GM06990 (cell line): ENCODE measurements at regions not wholly inside any gene's neighbourhood (a gene's known extent, or its start where the extent isn't known, plus 50 kb on each side); places are given as distances from the start of the nearest gene placed in this dataset.

Experiments
- DNase-seq: peaks from one replicate; pipeline ENCODE4 v3.0.0-alpha.2; 2011; ENCODE audit not compliant: insufficient read length; ENCODE audit errors: extremely low read depth
- H3K27me3 ChIP-seq: replicated peaks from 2 replicates; pipeline ENCODE4 v1.6.0; 2011; ENCODE audit warnings: low read length; ENCODE audit not compliant: control insufficient read depth, insufficient read depth
- H3K36me3 ChIP-seq: 2 replicates; pipeline ENCODE4 v1.5.1; 2011; ENCODE audit warnings: low read length; ENCODE audit not compliant: control insufficient read depth, insufficient read depth
- H3K4me3 ChIP-seq: replicated peaks from 2 replicates; pipeline ENCODE4 v1.5.1; 2011; ENCODE audit warnings: low read depth, mild to moderate bottlenecking, control low read depth, low read length
- TF ChIP-seq, protein P1 (sequence below): IDR thresholded peaks from 2 replicates; pipeline ENCODE4 v1.5.1; 2011; ENCODE audit warnings: low read length, control low read depth, mild to moderate bottlenecking, inconsistent platforms; ENCODE audit not compliant: insufficient read depth, poor library complexity, severe bottlenecking

DNA sequence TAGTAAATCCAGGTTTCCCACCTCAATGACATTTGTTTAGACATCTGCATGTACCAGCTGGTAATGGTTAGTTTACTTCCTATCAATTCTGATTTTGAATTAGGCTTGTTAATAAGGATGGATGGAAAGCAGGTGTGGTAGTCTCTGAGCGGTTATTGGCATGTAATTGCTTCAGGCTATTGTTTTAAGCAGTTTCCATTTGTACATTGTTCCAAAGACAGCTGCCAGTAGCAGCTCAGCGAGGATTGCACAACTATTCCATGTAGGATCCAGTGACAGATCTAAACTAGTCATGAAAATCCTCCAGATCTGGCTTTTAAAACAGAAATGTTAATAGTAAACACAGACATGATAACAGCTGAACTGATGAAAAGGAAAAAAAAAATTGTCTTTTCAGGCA lies 436.0 kb upstream of the ADARB2 start:
- no peaks in the 10 kb centered on the region; the same call in 1 of the 2 replicates for H3K27me3 ChIP-seq
- no peaks in the 10 kb centered on the region for H3K36me3 ChIP-seq
- H3K4me3 ChIP-seq, result no peak overlapping the region
- TF ChIP-seq, protein P1, sequence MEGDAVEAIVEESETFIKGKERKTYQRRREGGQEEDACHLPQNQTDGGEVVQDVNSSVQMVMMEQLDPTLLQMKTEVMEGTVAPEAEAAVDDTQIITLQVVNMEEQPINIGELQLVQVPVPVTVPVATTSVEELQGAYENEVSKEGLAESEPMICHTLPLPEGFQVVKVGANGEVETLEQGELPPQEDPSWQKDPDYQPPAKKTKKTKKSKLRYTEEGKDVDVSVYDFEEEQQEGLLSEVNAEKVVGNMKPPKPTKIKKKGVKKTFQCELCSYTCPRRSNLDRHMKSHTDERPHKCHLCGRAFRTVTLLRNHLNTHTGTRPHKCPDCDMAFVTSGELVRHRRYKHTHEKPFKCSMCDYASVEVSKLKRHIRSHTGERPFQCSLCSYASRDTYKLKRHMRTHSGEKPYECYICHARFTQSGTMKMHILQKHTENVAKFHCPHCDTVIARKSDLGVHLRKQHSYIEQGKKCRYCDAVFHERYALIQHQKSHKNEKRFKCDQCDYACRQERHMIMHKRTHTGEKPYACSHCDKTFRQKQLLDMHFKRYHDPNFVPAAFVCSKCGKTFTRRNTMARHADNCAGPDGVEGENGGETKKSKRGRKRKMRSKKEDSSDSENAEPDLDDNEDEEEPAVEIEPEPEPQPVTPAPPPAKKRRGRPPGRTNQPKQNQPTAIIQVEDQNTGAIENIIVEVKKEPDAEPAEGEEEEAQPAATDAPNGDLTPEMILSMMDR, result no peak
- no peak for DNase-seq

DNA sequence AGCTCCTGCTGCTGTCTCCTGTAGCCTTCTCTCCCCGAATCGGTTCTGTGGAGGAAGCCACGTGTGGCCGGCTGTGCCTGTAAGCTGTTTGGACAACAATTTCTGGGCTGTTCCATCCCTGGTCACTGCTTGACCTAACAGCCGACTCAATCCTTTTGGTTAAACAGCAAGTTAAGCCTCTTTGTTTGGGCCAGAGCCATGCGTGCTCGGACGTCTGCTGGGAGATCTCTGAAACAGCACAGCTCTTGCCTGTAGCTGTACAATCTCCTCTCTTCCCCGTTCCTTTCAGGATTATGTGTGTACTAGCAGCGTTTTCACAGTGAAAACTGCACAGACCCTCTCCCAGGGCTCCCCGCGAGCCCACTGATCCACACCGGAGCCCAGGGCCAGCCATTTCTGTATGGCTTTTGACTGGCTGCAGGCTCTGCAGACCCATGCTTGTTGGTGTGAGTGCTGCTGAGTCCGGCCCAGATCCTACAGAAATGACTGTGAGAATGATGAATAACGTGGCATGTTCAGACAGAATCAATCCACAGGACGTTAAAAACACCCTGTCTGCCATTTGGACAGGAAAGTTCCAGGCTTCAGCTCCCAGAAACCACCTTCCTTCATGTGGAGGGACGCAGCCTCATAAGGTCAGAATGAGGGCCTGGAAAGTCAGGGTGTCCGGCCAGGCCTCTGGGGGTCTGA lies 428.6 kb upstream of the ADARB2 start:
- TF ChIP-seq, protein P1, result no peak
- H3K36me3 ChIP-seq, result no peaks in the 10 kb centered on the region
- no peak for DNase-seq
- H3K27me3 ChIP-seq, result no peaks in the 10 kb centered on the region
- H3K4me3 ChIP-seq, result no peak overlapping the region

DNA sequence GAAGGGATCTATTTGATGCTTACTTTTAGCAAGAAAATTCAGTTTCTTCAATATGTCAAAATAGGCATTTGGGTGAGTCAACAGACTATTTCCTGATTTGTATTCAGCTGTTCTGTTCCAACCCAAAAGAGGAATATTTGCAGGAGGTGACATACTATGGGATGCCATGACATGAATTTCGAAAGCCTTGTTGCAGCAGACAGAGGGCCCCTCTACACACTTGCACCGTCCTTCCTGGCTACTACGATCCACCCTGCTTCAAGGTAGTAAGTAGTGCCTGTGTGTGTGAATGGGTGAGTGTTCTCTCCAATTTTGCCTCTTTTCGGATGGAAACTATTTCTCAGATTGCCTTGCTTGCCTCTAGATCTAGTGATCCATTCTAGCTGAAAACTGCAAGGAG lies 413.0 kb upstream of the ADARB2 start:
- TF ChIP-seq, protein P1, result no peak

DNA sequence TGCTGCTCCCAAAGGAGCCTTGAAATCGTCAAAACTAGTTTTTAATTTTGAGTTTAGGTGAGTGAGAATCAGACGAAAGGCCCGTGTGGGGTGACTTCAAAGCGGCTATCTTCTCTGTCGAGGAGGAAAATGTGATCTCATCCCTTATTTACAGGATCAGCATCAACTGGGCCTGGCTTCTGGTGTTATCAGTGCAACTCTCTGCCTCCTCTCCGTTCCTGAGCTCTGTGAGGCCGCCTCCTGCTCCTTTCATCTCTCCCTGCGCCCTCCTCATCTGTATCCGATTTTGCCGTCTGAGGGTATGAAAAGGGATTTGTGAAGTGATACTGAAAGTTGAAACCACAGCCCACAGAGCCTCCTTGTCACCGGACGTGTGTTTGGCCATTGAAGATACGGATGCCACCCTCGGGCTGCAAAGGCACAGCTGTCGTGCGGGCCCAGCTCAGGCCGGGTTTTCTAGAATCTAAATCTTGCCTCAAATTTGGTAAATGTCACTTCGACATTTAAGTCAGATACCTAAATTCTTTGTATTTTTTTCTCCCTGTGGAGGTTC lies 408.7 kb upstream of the ADARB2 start:
- H3K27me3 ChIP-seq, result no peaks in the 10 kb centered on the region
- no peak overlapping the region for H3K4me3 ChIP-seq
- no peaks in the 10 kb centered on the region for H3K36me3 ChIP-seq
- TF ChIP-seq, protein P1, result no peak
- no peak for DNase-seq

More for the DNA sequence above, 413.0 kb upstream of the ADARB2 start:
- Histone ChIP-seq H3K4me3 (no peak overlapping the region), H3K36me3 (no peaks in the 10 kb centered on the region), H3K27me3 (no peaks in the 10 kb centered on the region)
- DNase-seq, result no peak

DNA sequence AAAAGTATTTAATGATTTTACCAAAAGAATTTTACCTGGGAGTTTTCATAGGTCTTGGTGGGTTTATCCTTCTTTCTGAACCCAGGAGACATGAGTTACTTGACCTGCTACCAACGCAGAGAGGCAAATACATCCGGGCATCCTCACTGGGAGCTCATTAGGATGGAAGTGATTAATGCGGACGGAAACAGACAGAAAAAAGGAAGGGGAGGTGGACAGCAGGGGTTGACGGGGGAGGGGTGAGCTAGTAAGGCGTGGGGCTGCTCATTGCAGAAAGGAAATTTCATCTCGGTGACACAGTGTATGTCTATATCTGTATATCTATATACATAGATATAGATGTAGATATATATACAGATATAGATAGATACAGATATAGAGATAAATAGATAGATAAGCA lies 408.2 kb upstream of the ADARB2 start:
- no peaks in the 10 kb centered on the region for H3K36me3 ChIP-seq
- H3K4me3 ChIP-seq, result no peak overlapping the region
- TF ChIP-seq, protein P1, result no peak
- H3K27me3 ChIP-seq, result no peaks in the 10 kb centered on the region
- DNase-seq, result no peak

DNA sequence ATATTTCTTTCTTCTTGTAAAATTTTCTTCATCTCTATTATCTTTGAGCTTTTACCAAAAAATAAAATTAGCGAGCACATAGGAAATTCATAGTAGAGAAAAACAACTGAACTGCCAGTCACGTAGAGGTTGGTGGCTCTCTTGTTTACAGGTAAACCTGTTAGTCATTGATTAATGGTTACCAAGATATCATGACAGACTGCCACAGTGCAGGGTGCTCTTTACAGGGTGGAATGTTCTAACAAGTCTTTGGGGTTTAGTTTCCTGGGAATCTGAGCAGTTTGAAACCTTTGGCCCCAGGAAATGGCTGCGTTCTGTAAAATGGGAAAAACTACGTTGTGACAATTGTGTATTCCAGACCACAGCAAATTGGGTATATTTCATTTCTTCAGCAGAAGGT lies 407.3 kb upstream of the ADARB2 start:
- Histone ChIP-seq H3K27me3 (no peaks in the 10 kb centered on the region), H3K4me3 (no peak overlapping the region), H3K36me3 (no peaks in the 10 kb centered on the region)
- TF ChIP-seq, protein P1, result no peak
- no peak for DNase-seq
